GM12878 (cell line): ENCODE measurements at regions not wholly inside any gene's neighbourhood (a gene's known extent, or its start where the extent isn't known, plus 50 kb on each side); places are given as distances from the start of the nearest gene placed in this dataset.

Experiments
- ATAC-seq: fragments of 200-7000 bp; cut with Tn5 transposase; 3 replicates; pipeline ENCODE4 v1.9.1; 2020; ENCODE audit warnings: mild to moderate bottlenecking, moderate library complexity
- BruUV-seq: library from RNA; stranded (reverse); fragments of 400-500 nt; replicated peaks from 2 replicates; lab custom pipeline; 2021; lab: Mats Ljungman, UMichigan
- CTCF ChIA-PET: fragments of 300-600 bp; sonication (Branson Sonifier 250); formaldehyde crosslinking; extraction: SDS; loops from one replicate; lab custom pipeline; 2021; ENCODE audit warnings: inconsistent platforms; lab: Yijun Ruan, JAX
- POLR2A ChIA-PET: fragments of 350-600 bp; formaldehyde crosslinking; extraction: SDS; loops from one replicate; lab custom pipeline; 2021; ENCODE audit warnings: inconsistent platforms; lab: Charles Lee
- RAD21 ChIA-PET: fragments of 300-600 bp; sonication (Branson Sonifier 250); formaldehyde crosslinking; loops from one replicate; lab custom pipeline; 2023; ENCODE audit warnings: antibody characterized with exemption; ENCODE audit not compliant: unreplicated experiment; lab: Charles Lee
- SMC1A ChIA-PET: fragments of 300-600 bp; sonication (Branson Sonifier 250); formaldehyde crosslinking; loops from one replicate; lab custom pipeline; 2023; ENCODE audit not compliant: unreplicated experiment, uncharacterized antibody; lab: Charles Lee
- DNase-seq: peaks from one replicate; pipeline ENCODE4 v3.0.0-alpha.2; 2011; ENCODE audit warnings: low read depth, low spot score
- FAIRE-seq: peaks from 3 replicates; lab custom pipeline; 2011; peaks lifted over from hg19 to GRCh38; lab: Jason Lieb, UNC
- H2AFZ ChIP-seq: 2 replicates; pipeline ENCODE4 v1.6.0; 2011; ENCODE audit warnings: low read depth, low read length, control low read depth; ENCODE audit not compliant: control insufficient read depth
- H3K27ac ChIP-seq: 2 replicates; pipeline ENCODE4 v1.5.1; 2011; ENCODE audit warnings: control low read depth; ENCODE audit not compliant: control insufficient read depth, insufficient read depth
- H3K27me3 ChIP-seq, 2 experiments: replicated peaks in 1 of 2; 2 replicates each; pipeline versions ENCODE4 v1.6.0 to v1.6.1; 2011; ENCODE audit warnings: low read length in 1 of 2; ENCODE audit not compliant: control insufficient read depth in 2 of 2, insufficient read depth in 2 of 2
- H3K36me3 ChIP-seq, 2 experiments: 2 replicates each; pipeline ENCODE4 v1.5.1; 2011; ENCODE audit warnings: low read length in 1 of 2; ENCODE audit not compliant: control insufficient read depth in 2 of 2, insufficient read depth in 2 of 2
- H3K4me1 ChIP-seq: 2 replicates; pipeline ENCODE4 v1.6.1; 2011; ENCODE audit warnings: mild to moderate bottlenecking, low read length, moderate library complexity, mixed read lengths; ENCODE audit not compliant: control insufficient read depth, insufficient read depth
- H3K4me2 ChIP-seq: 2 replicates; pipeline ENCODE4 v1.6.0; 2011; ENCODE audit warnings: control low read depth; ENCODE audit not compliant: control insufficient read depth, insufficient read depth
- H3K4me3 ChIP-seq: fragments of 200-600 bp; sonication (generic); 2 replicates; pipeline ENCODE4 v1.5.1; 2016
- H3K79me2 ChIP-seq: 2 replicates; pipeline ENCODE4 v1.6.0; 2011; ENCODE audit warnings: low read length; ENCODE audit not compliant: control insufficient read depth, insufficient read depth
- H3K9ac ChIP-seq: 2 replicates; pipeline ENCODE4 v1.8.0; 2011; ENCODE audit warnings: low read length, control low read depth, mixed read lengths; ENCODE audit not compliant: control insufficient read depth, insufficient read depth
- H3K9me3 ChIP-seq: replicated peaks from 3 replicates; pipeline ENCODE4 v1.5.1; 2011; ENCODE audit warnings: mild to moderate bottlenecking, low read length; ENCODE audit not compliant: control insufficient read depth, insufficient read depth
- H4K20me1 ChIP-seq: 2 replicates; pipeline ENCODE4 v1.6.0; 2011; ENCODE audit not compliant: control insufficient read depth, insufficient read depth
- HDAC2 ChIP-seq: fragments of 200-600 bp; sonication (generic); IDR thresholded peaks from 2 replicates; pipeline ENCODE4 v1.6.1; 2017
- PBX3 ChIP-seq: IDR thresholded peaks from 2 replicates; pipeline ENCODE4 v1.6.1; 2011; ENCODE audit warnings: mild to moderate bottlenecking, low read depth, low read length, moderate library complexity; ENCODE audit not compliant: insufficient replicate concordance
- SUPT20H ChIP-seq: IDR thresholded peaks from 2 replicates; pipeline ENCODE4 v1.6.1; 2011; ENCODE audit warnings: low read depth, mild to moderate bottlenecking, low read length, moderate library complexity, borderline replicate concordance; ENCODE audit not compliant: control insufficient read depth
- ZNF384 ChIP-seq: IDR thresholded peaks from 2 replicates; pipeline ENCODE4 v1.6.1; 2012; ENCODE audit warnings: low read depth, mild to moderate bottlenecking, low read length, improper control_type of control experiment, borderline replicate concordance
- WGBS: methylation state at CpG from one replicate; pipeline ENCODE4 v1.1.6; 2016; ENCODE audit warnings: low lambda C conversion rate; ENCODE audit not compliant: insufficient replicate concordance, insufficient coverage; ENCODE audit errors: missing lambda C conversion rate; 5-methylcytosine and 5-hydroxymethylcytosine counted together
- in situ Hi-C: fragments of 300-500 bp; cut with MboI; formaldehyde crosslinking; loops from 9 replicates; pipeline ENCODE4 v1.14.3; 2018; ENCODE audit warnings: mixed read lengths
- intact Hi-C: fragments of 100-400 bp; cut with micrococcal nuclease; formaldehyde crosslinking; loops from one replicate; pipeline ENCODE4 v1.14.2; 2022; ENCODE audit not compliant: unreplicated experiment
- TF ChIP-seq, protein P1 (sequence below): IDR thresholded peaks from 2 replicates; pipeline ENCODE4 v1.6.1; 2011; ENCODE audit warnings: borderline replicate concordance, low read depth, mild to moderate bottlenecking, moderate library complexity, mixed read lengths, low read length; ENCODE audit not compliant: insufficient read depth; ENCODE audit errors: extremely low read length

- TF ChIP-seq, protein P1, sequence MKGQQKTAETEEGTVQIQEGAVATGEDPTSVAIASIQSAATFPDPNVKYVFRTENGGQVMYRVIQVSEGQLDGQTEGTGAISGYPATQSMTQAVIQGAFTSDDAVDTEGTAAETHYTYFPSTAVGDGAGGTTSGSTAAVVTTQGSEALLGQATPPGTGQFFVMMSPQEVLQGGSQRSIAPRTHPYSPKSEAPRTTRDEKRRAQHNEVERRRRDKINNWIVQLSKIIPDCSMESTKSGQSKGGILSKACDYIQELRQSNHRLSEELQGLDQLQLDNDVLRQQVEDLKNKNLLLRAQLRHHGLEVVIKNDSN: no peak
Observed at GRCh38 chr2:128787616-128788015, 468.9 kb upstream of the HS6ST1 start (continued).

DNA sequence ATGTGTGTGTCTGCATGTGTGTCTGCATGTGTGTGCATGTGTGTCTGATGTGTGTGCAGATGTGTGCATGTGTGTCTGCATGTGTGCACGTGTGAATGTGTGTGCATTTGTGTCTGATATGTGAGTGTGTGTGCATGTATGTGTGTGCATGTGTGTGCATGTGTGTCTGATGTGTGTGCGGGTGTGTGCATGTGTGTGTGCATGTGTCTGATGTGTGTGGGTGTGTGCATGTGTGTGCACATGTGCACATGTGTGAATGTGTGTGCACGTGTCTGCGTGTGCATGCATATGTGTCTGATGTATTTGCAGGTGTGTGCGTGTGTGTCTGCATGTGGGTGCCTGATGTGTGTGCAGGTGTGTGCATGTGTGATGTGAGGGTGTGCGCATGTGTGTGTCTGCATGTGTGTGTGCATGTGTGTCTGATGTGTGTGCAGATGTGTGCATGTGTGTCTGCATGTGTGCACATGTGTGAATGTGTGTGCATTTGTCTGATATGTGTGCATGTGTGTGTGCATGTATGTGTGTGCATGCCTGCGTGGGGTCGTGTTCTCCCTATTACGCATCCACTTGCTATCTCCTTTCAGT lies 470.1 kb upstream of the HS6ST1 start:
- Histone ChIP-seq H3K9me3 (no peaks in the 10 kb centered on the region), H3K9ac (no peak overlapping the region), H3K27me3 (no peaks in the 10 kb centered on the region), H3K4me3 (no peak overlapping the region), H2AFZ (no peak overlapping the region), H3K4me2 (no peak overlapping the region), H3K4me1 (no peaks in the 10 kb centered on the region), H3K27ac (no peak overlapping the region), H3K36me3 (no peaks in the 10 kb centered on the region), H4K20me1 (no peaks in the 10 kb centered on the region), H3K79me2 (no peaks in the 10 kb centered on the region)
- SMC1A ChIA-PET: no interaction called here
- ATAC-seq (no peak), DNase-seq (no peak), FAIRE-seq (no peak)
- RAD21 ChIA-PET: no interaction called here
- TF ChIP-seq HDAC2 (no peak), SUPT20H (no peak), PBX3 (peak; percentile 30), ZNF384 (no peak)
- intact Hi-C loops (no loop called here), in situ Hi-C loops (no loop called here)
- POLR2A ChIA-PET: no interaction called here
- no TSS peak for BruUV-seq
- CTCF ChIA-PET: no interaction called here
- WGBS: 70% methylated on average over 9 of the region's 9 CpGs
